HFF-Myc (cell line): ENCODE measurements at regions not wholly inside any gene's neighbourhood (a gene's known extent, or its start where the extent isn't known, plus 50 kb on each side); places are given as distances from the start of the nearest gene placed in this dataset.

Experiments used
- DNase-seq: peaks from one replicate; pipeline ENCODE4 v3.0.0-alpha.2; 2011; ENCODE audit warnings: low read depth; ENCODE audit errors: extremely low read depth
- H3K4me3 ChIP-seq: replicated peaks from 2 replicates; pipeline ENCODE4 v1.5.1; 2011; ENCODE audit warnings: low read depth, mild to moderate bottlenecking, control low read depth, low read length
- TF ChIP-seq, protein P1 (sequence below): IDR thresholded peaks from 2 replicates; pipeline ENCODE4 v1.5.1; 2012; ENCODE audit warnings: mild to moderate bottlenecking, low read depth, low read length, control low read depth; ENCODE audit errors: missing control alignments

DNA sequence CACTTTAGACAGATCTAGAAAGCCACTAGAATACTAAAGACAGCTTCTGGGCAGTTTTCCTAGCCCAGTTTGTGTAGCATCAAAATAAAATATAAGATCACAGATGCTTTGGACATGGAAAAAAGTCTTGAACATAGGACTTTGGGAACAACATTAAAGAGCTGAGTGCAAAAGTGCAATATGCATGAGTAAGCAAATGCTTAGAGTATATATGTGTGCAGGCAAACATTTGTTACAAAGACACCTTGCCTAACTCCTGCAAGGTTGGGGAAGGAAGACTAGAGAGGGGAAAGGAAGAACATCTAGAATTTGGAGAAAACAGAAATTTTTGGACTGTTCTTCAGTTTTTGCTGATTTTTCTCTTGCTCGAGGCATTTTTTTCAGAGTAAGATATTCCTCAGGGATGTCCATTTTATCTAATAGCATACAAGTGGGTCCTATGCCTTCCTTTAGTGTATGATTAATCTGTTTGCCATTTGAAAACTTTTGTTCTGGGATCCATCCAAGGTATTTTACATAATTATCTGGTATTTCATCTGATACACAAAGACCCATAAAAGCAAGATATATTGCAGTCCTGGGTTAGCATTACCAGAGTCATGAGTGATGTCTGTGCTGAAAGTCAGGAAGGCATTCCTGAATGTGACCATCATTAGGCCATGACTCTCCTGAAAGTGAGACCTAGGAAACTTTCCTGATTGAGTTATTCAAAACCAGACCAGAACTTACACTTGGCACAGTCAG lies 142.0 kb upstream of the RGMB start:
- TF ChIP-seq, protein P1, sequence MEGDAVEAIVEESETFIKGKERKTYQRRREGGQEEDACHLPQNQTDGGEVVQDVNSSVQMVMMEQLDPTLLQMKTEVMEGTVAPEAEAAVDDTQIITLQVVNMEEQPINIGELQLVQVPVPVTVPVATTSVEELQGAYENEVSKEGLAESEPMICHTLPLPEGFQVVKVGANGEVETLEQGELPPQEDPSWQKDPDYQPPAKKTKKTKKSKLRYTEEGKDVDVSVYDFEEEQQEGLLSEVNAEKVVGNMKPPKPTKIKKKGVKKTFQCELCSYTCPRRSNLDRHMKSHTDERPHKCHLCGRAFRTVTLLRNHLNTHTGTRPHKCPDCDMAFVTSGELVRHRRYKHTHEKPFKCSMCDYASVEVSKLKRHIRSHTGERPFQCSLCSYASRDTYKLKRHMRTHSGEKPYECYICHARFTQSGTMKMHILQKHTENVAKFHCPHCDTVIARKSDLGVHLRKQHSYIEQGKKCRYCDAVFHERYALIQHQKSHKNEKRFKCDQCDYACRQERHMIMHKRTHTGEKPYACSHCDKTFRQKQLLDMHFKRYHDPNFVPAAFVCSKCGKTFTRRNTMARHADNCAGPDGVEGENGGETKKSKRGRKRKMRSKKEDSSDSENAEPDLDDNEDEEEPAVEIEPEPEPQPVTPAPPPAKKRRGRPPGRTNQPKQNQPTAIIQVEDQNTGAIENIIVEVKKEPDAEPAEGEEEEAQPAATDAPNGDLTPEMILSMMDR, result no peak
- no peak overlapping the region for H3K4me3 ChIP-seq
- DNase-seq, result peak; percentile 17

DNA sequence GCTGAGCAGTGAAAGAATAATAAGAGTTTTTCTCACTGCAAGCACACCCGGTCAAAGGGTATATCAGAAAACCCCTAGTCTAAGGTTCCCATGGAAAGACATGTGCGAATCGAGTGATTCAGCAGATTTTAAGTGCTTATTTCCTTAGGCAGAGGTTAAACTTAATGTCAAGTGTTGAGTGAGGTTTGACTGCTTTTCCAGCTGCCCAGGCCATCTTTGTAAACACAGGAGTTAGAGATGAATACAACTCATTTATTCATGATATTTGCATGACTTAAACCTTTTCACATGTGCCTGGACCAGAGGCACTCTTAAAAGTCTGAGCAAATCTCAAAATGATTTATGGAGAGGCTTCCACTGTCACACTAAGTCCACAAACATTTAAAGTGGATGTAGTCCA lies 137.8 kb upstream of the RGMB start:
- TF ChIP-seq, protein P1, result no peak
- peak; percentile 24 for DNase-seq
- H3K4me3 ChIP-seq, result no peak overlapping the region

DNA sequence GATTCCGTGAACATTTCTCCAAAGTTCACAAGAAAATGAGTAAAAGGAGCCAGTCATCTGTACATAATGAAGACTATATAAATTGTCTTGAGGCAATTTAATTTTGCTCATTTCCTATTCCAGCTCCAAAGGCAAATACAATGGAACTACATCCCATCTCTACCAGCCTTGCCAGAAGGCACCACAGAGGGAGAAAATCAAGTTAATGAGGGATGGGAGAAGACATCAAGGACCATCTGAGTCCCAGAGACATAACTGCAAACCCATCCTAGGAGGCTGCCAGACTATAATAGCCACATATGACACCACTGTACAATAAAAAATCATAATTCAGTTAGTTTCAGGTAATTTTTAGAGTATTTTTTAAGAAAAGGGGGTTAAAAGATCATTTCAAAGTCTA lies 136.3 kb upstream of the RGMB start:
- H3K4me3 ChIP-seq, result no peak overlapping the region
- TF ChIP-seq, protein P1, result no peak
- DNase-seq, result no peak

DNA sequence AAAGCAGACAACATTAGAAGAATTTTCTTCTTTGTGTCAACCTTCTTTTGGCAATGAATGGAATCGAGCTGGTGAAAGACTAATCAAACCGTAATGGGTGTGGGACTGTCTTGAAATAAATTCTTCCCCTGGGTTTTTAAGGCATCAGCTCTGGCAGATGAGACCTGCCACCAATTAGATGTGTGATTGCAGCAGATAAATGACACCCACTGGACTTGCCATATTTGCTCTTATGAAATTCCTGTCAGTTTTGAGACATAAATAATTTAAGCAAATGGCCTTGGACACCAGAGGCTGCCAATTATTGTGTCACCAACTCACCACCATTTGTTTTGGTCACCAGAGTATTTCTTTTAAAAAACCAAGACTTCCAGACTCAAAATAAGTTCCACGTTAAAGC lies 135.9 kb upstream of the RGMB start:
- TF ChIP-seq, protein P1, result no peak
- no peak for DNase-seq
- H3K4me3 ChIP-seq, result no peak overlapping the region

DNA sequence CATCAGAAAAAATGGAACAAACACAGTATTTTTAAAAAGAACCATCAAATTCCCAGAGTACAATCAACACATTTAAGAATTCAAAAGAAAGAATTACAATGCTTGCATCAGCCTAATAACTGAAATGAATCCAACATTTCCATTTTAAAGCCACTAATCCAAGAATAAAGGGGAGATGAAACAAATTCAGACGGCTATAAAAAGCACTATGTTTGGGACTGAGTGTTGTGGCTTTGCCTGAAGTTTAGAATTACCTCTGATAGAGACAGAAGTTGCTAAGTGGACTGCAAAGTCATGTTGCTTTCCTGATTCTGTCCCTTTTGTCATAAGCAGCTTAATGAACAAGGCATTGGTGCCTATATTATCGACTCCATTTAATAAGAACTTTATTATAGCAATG lies 135.4 kb upstream of the RGMB start:
- TF ChIP-seq, protein P1, result no peak
- H3K4me3 ChIP-seq, result no peak overlapping the region
- no peak for DNase-seq

DNA sequence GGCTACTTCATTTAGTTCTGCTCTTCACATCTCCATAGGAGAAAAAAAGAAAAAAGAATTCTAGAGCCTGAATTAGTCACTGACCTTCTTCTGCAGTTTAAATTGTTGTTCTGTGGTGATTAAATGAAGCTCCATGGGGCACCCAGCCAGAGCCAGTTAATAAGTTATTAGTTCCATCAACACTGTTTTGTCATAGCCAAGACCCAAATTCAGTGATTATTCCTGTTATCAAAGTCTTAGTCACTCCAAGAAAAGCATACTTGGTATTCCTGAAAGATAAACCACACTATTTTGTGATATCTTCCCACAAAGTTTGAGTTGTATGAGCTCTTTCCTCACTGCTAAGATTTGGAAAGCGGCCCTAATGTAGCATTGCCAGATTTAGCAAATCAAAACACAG lies 134.8 kb upstream of the RGMB start:
- TF ChIP-seq, protein P1, result no peak
- no peak for DNase-seq
- H3K4me3 ChIP-seq, result no peak overlapping the region

DNA sequence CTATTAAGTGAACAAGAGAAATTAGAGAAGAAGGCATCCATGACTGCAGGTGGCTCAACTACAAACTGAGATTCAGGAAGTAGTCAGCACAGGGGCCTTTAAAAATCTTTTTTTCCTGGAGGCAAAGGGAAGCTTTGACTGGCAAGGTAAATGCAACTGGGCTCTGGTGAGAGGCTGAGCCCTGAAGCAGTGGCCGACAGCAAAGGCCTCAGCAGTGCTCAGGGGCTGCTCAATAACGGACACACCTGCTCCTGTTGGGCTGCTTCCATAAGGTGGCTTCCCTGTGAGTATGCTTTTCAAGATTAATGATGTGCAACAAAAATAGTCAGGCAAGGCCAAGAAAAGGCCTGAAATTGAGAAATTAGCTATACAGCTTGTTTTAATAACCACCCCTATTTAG lies 134.2 kb upstream of the RGMB start:
- DNase-seq, result no peak
- TF ChIP-seq, protein P1, result no peak
- no peak overlapping the region for H3K4me3 ChIP-seq
